GM12872 (cell line): ENCODE measurements at regions not wholly inside any gene's neighbourhood (a gene's known extent, or its start where the extent isn't known, plus 50 kb on each side); places are given as distances from the start of the nearest gene placed in this dataset.

Source experiments
- CTCF ChIP-seq: IDR thresholded peaks from 3 replicates; pipeline ENCODE4 v1.5.1; 2011; ENCODE audit warnings: low read depth, mild to moderate bottlenecking, low read length, moderate library complexity; ENCODE audit not compliant: insufficient read depth

DNA sequence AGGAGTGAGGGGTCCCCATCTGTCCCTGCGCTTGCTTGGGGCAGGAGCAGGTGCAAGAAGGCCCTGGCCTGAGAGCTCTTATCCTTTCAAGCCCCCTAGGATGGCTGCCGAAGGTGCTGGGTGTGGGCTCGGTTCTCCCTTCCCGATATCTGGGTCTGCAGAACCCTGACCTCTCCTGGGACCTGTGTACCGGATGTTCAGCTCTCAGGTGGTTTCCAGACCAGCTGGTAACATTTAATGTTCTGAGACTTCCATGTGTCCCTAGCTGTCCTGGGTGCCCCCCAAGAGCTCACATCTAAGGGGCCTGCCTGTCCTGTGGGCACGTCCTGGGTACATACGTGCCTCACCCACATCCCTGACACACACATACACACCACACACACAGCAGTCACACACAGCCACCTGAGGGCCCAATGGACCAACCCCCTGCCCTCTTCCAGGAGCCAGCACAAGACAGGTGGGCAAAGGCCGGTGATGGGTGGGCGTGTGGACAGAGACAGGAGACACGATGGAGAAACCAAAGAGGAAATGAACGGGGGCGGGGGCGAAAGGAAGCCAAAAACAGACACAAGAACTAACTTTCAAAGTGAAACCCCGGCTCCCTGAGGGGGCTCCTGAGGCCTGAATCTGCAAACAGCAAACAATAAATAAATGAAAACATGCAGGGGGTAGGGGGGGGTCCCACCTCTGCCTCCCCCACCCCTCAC lies 124.3 kb downstream of the PTPRS start:
- no peak for TF ChIP-seq CTCF

GRCh38 chr19:5215431-5215830 lies 125.2 kb downstream of the PTPRS start:
- TF ChIP-seq CTCF: no peak

- no peak for TF ChIP-seq CTCF
Observed at GRCh38 chr19:5214902-5215301, 125.7 kb downstream of the PTPRS start.

DNA sequence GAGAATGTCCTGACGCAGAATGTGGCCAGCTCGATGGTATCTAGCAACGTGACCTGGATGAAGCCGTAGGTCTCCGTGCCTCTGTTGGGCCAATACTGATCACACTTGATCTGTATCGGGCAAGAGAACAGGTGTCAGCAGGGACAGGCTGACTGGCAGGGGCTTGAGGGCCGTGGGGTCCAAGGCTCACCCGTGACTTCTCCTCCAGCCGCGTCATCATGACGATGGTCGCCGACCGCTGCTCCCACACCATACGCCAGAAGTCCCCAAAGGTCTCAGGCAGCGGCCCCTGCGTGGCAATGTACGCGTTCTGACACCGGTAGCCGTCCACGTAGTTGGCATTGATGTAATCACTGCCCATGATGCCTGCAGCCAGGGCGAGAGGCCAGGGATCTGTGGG lies 126.2 kb downstream of the PTPRS start:
- no peak for TF ChIP-seq CTCF

GRCh38 chr19:5213667-5214066 lies 126.9 kb downstream of the PTPRS start:
- no peak for TF ChIP-seq CTCF

DNA sequence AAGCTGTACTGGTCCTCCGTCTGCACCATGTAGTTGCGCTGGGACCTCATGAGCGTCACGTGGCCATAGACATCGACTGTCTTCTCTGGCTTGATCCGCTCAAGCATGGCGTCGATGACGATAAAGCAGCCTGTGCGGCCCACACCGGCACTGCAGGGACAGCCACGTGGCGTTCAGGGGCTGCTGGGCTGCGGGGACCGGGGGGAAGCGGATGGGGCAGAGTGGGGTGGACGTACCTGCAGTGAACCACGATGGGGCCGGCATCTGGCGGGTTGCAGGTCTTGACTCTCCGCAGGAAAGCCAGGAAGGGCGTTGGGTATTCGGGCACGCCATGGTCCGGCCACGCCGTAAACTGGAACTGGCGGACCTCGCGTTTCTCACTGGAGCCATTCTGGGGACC lies 128.5 kb downstream of the PTPRS start:
- no peak for TF ChIP-seq CTCF

GRCh38 chr19:5211217-5211822 lies 129.3 kb downstream of the PTPRS start:
- TF ChIP-seq CTCF: no peak
